ENCODE measurements at regions not wholly inside any gene's neighbourhood (a gene's known extent, or its start where the extent isn't known, plus 50 kb on each side); places are given as distances from the start of the nearest gene placed in this dataset.

DNA sequence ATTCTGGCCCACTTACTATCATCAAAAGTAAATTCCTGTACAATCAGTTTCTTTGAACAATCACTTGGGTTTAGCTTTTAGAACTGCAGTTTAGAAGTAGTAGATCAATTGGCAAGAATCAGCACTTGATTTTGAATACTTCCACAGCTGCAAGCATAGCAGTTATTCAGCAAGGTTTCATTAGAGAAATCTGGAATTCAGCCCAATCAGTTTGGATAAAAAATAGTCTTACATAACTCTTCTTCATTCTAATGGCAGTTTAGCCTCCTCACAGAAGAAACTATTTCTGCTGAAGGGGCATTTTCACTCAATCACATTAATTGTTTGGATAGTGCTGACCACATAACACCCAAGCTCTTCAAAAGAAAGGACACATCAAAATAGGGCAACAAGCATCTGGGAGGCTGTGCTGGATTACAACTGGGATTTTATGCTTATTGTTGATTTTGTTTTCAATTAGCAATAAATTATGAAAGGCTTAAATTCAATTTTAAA lies 336.2 kb upstream of the PDE4D start (continued):
- no peak for TF ChIP-seq HNF4A (conservative IDR thresholded peaks at IDR 0.05)
- no peak for TF ChIP-seq GABPA (IDR thresholded peaks at IDR 0.05 in 1 of 2, conservative IDR thresholded peaks at IDR 0.05 in 1 of 2)

DNA sequence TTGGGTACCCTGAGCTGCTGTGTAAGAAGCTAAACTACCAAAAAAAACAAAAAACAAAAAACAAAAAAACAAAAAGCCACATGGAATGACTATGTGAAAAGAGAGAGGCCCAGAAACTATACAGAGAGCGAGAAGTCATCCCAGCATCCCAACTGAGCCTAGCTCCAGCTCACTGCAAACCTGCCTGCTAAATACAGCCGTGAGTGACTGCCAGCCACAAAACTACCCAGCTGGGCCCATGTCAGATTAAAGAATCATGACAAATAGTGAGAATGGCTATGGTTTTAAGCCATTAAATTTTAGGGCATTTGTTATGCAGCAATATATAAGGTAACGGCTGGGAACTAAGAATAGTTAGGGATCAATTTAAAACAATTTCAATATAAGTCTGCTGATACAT lies 335.1 kb upstream of the PDE4D start:
- Histone ChIP-seq H3K36me3 (ENCODE audit: control insufficient read depth in 4 of 4, insufficient read depth in 3 of 4, low read depth in 1 of 4, low read length in 3 of 4) (no peaks in the 10 kb centered on the region), H3K27me3 (ENCODE audit: control insufficient read depth in 4 of 4, insufficient read depth in 4 of 4, low read length in 3 of 4) (no peaks in the 10 kb centered on the region), H3K9ac (ENCODE audit: low read depth in 1 of 2, low read length in 2 of 2) (no peak overlapping the region), H3K9me3 (ENCODE audit: control insufficient read depth in 4 of 4, low read length in 3 of 4) (no peaks in the 10 kb centered on the region), H3K4me1 (ENCODE audit: control insufficient read depth in 4 of 4, insufficient read depth in 4 of 4, low read length in 3 of 4) (no peaks in the 10 kb centered on the region), H3K27ac (ENCODE audit: low read depth in 1 of 2, low read length in 2 of 2) (no peak overlapping the region), H3K4me3 (ENCODE audit: low read depth in 1 of 3, low read length in 3 of 3) (no peak overlapping the region)
- no peak for DNase-seq (ENCODE audit: low spot score)
- TF ChIP-seq JUND (IDR thresholded peaks at IDR 0.05) (no peak), GABPA (IDR thresholded peaks at IDR 0.05 in 1 of 2, conservative IDR thresholded peaks at IDR 0.05 in 1 of 2) (no peak), NR2F2 (IDR thresholded peaks at IDR 0.05) (no peak), RXRA (IDR thresholded peaks at IDR 0.05) (no peak), HNF4G (IDR thresholded peaks at IDR 0.05) (no peak), TAF1 (conservative IDR thresholded peaks at IDR 0.05) (no peak), FOXA2 (IDR thresholded peaks at IDR 0.05) (no peak), RAD21 (IDR thresholded peaks at IDR 0.05) (no peak), HNF4A (conservative IDR thresholded peaks at IDR 0.05) (no peak), SP1 (IDR thresholded peaks at IDR 0.05) (no peak), YY1 (IDR thresholded peaks at IDR 0.05) (no peak), EGR1 (IDR thresholded peaks at IDR 0.05; ENCODE audit: low read depth in 2 of 2) (no peak)
- TF ChIP-seq, protein P1, sequence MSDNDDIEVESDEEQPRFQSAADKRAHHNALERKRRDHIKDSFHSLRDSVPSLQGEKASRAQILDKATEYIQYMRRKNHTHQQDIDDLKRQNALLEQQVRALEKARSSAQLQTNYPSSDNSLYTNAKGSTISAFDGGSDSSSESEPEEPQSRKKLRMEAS (IDR thresholded peaks at IDR 0.05), result no peak
- TF ChIP-seq, protein P2, sequence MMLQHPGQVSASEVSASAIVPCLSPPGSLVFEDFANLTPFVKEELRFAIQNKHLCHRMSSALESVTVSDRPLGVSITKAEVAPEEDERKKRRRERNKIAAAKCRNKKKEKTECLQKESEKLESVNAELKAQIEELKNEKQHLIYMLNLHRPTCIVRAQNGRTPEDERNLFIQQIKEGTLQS (IDR thresholded peaks at IDR 0.05), result no peak
- TF ChIP-seq, protein P3, sequence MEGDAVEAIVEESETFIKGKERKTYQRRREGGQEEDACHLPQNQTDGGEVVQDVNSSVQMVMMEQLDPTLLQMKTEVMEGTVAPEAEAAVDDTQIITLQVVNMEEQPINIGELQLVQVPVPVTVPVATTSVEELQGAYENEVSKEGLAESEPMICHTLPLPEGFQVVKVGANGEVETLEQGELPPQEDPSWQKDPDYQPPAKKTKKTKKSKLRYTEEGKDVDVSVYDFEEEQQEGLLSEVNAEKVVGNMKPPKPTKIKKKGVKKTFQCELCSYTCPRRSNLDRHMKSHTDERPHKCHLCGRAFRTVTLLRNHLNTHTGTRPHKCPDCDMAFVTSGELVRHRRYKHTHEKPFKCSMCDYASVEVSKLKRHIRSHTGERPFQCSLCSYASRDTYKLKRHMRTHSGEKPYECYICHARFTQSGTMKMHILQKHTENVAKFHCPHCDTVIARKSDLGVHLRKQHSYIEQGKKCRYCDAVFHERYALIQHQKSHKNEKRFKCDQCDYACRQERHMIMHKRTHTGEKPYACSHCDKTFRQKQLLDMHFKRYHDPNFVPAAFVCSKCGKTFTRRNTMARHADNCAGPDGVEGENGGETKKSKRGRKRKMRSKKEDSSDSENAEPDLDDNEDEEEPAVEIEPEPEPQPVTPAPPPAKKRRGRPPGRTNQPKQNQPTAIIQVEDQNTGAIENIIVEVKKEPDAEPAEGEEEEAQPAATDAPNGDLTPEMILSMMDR (IDR thresholded peaks at IDR 0.05; ENCODE audit: low read depth, low read length, missing input control), result no peak
- 81% methylated on average over 3 of the region's 3 CpGs for WGBS

DNA sequence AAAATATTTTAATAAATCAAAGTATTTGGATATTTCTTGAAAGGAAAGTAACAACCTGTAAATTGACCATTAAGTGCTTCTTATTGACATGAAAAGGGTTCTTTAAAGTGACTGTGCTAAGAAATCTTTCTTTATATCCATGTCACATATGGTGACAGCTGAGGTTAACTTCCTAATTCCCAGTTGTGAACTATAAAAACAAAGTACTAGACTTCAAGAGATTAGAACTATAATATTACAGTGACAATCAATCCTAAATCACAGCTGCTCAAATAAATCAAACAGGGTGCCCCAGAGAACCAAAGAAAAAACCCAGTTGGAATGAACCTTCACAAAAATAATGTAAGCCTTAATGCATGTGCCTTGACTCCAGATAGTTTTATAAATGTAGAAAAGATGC lies 332.6 kb upstream of the PDE4D start:
- TF ChIP-seq RXRA (IDR thresholded peaks at IDR 0.05) (no peak), HNF4G (IDR thresholded peaks at IDR 0.05) (no peak), YY1 (IDR thresholded peaks at IDR 0.05) (no peak), FOXA2 (IDR thresholded peaks at IDR 0.05) (no peak), GABPA (IDR thresholded peaks at IDR 0.05 in 1 of 2, conservative IDR thresholded peaks at IDR 0.05 in 1 of 2) (no peak), NR2F2 (IDR thresholded peaks at IDR 0.05) (no peak), FOXA1 (IDR thresholded peaks at IDR 0.05) (no peak), SP1 (IDR thresholded peaks at IDR 0.05) (no peak)
- TF ChIP-seq, protein P4, sequence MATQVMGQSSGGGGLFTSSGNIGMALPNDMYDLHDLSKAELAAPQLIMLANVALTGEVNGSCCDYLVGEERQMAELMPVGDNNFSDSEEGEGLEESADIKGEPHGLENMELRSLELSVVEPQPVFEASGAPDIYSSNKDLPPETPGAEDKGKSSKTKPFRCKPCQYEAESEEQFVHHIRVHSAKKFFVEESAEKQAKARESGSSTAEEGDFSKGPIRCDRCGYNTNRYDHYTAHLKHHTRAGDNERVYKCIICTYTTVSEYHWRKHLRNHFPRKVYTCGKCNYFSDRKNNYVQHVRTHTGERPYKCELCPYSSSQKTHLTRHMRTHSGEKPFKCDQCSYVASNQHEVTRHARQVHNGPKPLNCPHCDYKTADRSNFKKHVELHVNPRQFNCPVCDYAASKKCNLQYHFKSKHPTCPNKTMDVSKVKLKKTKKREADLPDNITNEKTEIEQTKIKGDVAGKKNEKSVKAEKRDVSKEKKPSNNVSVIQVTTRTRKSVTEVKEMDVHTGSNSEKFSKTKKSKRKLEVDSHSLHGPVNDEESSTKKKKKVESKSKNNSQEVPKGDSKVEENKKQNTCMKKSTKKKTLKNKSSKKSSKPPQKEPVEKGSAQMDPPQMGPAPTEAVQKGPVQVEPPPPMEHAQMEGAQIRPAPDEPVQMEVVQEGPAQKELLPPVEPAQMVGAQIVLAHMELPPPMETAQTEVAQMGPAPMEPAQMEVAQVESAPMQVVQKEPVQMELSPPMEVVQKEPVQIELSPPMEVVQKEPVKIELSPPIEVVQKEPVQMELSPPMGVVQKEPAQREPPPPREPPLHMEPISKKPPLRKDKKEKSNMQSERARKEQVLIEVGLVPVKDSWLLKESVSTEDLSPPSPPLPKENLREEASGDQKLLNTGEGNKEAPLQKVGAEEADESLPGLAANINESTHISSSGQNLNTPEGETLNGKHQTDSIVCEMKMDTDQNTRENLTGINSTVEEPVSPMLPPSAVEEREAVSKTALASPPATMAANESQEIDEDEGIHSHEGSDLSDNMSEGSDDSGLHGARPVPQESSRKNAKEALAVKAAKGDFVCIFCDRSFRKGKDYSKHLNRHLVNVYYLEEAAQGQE (IDR thresholded peaks at IDR 0.05), result no peak
- TF ChIP-seq, protein P3 (IDR thresholded peaks at IDR 0.05; ENCODE audit: low read depth, low read length, missing input control), result no peak
- TF ChIP-seq, protein P5, sequence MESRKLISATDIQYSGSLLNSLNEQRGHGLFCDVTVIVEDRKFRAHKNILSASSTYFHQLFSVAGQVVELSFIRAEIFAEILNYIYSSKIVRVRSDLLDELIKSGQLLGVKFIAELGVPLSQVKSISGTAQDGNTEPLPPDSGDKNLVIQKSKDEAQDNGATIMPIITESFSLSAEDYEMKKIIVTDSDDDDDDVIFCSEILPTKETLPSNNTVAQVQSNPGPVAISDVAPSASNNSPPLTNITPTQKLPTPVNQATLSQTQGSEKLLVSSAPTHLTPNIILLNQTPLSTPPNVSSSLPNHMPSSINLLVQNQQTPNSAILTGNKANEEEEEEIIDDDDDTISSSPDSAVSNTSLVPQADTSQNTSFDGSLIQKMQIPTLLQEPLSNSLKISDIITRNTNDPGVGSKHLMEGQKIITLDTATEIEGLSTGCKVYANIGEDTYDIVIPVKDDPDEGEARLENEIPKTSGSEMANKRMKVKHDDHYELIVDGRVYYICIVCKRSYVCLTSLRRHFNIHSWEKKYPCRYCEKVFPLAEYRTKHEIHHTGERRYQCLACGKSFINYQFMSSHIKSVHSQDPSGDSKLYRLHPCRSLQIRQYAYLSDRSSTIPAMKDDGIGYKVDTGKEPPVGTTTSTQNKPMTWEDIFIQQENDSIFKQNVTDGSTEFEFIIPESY (IDR thresholded peaks at IDR 0.05), result no peak
- H3K9me3 ChIP-seq (ENCODE audit: control insufficient read depth in 4 of 4, low read length in 3 of 4), result no peaks in the 10 kb centered on the region
- H3K4me1 ChIP-seq (ENCODE audit: control insufficient read depth in 4 of 4, insufficient read depth in 4 of 4, low read length in 3 of 4), result no peaks in the 10 kb centered on the region
- H3K4me3 ChIP-seq (ENCODE audit: low read depth in 1 of 3, low read length in 3 of 3), result no peak overlapping the region
- H3K27ac ChIP-seq (ENCODE audit: low read depth in 1 of 2, low read length in 2 of 2), result no peak overlapping the region
- no peak overlapping the region for H3K9ac ChIP-seq (ENCODE audit: low read depth in 1 of 2, low read length in 2 of 2)
- no peaks in the 10 kb centered on the region for H3K27me3 ChIP-seq (ENCODE audit: control insufficient read depth in 4 of 4, insufficient read depth in 4 of 4, low read length in 3 of 4)
- no peaks in the 10 kb centered on the region for H3K36me3 ChIP-seq (ENCODE audit: control insufficient read depth in 4 of 4, insufficient read depth in 3 of 4, low read depth in 1 of 4, low read length in 3 of 4)
- DNase-seq (ENCODE audit: low spot score), result no peak

Data from liver (tissue), 8 donors.